Activated T-cell treated with anti-CD3 and anti-CD28 coated beads, Interleukin-2, amount 50 U/mL, for 4 hours (primary cell): ENCODE measurements at regions not wholly inside any gene's neighbourhood (a gene's known extent, or its start where the extent isn't known, plus 50 kb on each side); places are given as distances from the start of the nearest gene placed in this dataset.

Experiments
- ATAC-seq, 2 donors: fragments of 200-7000 bp; cut with Tn5 transposase; one replicate each; pipeline ENCODE4 v1.10.0; 2021
- DNase-seq: peaks from one replicate; pipeline ENCODE4 v3.0.0-alpha.2; 2020
- H3K27me3 Mint-ChIP-seq: one replicate; pipeline ENCODE4 v1.8.0; 2021; ENCODE audit warnings: low read depth, mixed read lengths
- H3K36me3 Mint-ChIP-seq: one replicate; pipeline ENCODE4 v1.8.0; 2022; ENCODE audit warnings: mixed read lengths; ENCODE audit not compliant: insufficient read depth
- H3K4me1 Mint-ChIP-seq: one replicate; pipeline ENCODE4 v1.8.0; 2021; ENCODE audit warnings: low read depth, mixed read lengths
- H3K4me3 Mint-ChIP-seq: one replicate; pipeline ENCODE4 v1.8.0; 2021; ENCODE audit warnings: mild to moderate bottlenecking, moderate library complexity, mixed read lengths
- H3K9me3 Mint-ChIP-seq: one replicate; pipeline ENCODE4 v1.8.0; 2021; ENCODE audit warnings: mixed read lengths

- H3K36me3 Mint-ChIP-seq, result no peaks in the 10 kb centered on the region
- DNase-seq, result no peak
- H3K27me3 Mint-ChIP-seq, result peaks cover 1% of the 10 kb centered on the region
- H3K9me3 Mint-ChIP-seq, result no peaks in the 10 kb centered on the region
- no peak for ATAC-seq
- H3K4me1 Mint-ChIP-seq, result no peaks in the 10 kb centered on the region
- no peak overlapping the region for H3K4me3 Mint-ChIP-seq
Measured at GRCh38 chr17:72038427-72038826, 82.4 kb upstream of the SOX9 start.

- H3K4me3 Mint-ChIP-seq, result no peak overlapping the region
- H3K9me3 Mint-ChIP-seq, result no peaks in the 10 kb centered on the region
- H3K36me3 Mint-ChIP-seq, result no peaks in the 10 kb centered on the region
- peaks cover 6% of the 10 kb centered on the region for H3K27me3 Mint-ChIP-seq
- ATAC-seq (no peak), DNase-seq (no peak)
- no peaks in the 10 kb centered on the region for H3K4me1 Mint-ChIP-seq
Measured at GRCh38 chr17:72039490-72039889, 81.3 kb upstream of the SOX9 start.

GRCh38 chr17:72046178-72046577, 74.6 kb upstream of the SOX9 start:
- Mint-ChIP-seq H3K9me3 (peaks cover 7% of the 10 kb centered on the region), H3K4me1 (no peaks in the 10 kb centered on the region), H3K27me3 (peaks cover 4% of the 10 kb centered on the region), H3K36me3 (no peaks in the 10 kb centered on the region), H3K4me3 (no peak overlapping the region)
- DNase-seq (no peak), ATAC-seq (no peak)

GRCh38 chr17:72046643-72047612, 73.9 kb upstream of the SOX9 start:
- no peak for DNase-seq
- no peaks in the 10 kb centered on the region for H3K36me3 Mint-ChIP-seq
- no peak overlapping the region for H3K4me3 Mint-ChIP-seq
- H3K27me3 Mint-ChIP-seq, result peaks cover 4% of the 10 kb centered on the region
- no peaks in the 10 kb centered on the region for H3K4me1 Mint-ChIP-seq
- ATAC-seq, result no peak
- peaks cover 10% of the 10 kb centered on the region for H3K9me3 Mint-ChIP-seq

GRCh38 chr17:72049914-72050313, 70.9 kb upstream of the SOX9 start:
- Mint-ChIP-seq H3K9me3 (peaks cover 10% of the 10 kb centered on the region), H3K36me3 (no peaks in the 10 kb centered on the region)

GRCh38 chr17:72053036-72053435, 67.8 kb upstream of the SOX9 start:
- Mint-ChIP-seq H3K36me3 (no peaks in the 10 kb centered on the region), H3K4me1 (no peaks in the 10 kb centered on the region), H3K9me3 (peaks cover 10% of the 10 kb centered on the region), H3K4me3 (no peak overlapping the region), H3K27me3 (peaks cover 1% of the 10 kb centered on the region)
- ATAC-seq (no peak), DNase-seq (no peak)

More at GRCh38 chr17:72049914-72050313, 70.9 kb upstream of the SOX9 start:
- Mint-ChIP-seq H3K27me3 (peaks cover 1% of the 10 kb centered on the region), H3K4me3 (no peak overlapping the region), H3K4me1 (no peaks in the 10 kb centered on the region)
- ATAC-seq (no peak), DNase-seq (no peak)

- peaks cover 1% of the 10 kb centered on the region for H3K27me3 Mint-ChIP-seq
- H3K4me3 Mint-ChIP-seq, result no peak overlapping the region
- H3K36me3 Mint-ChIP-seq, result no peaks in the 10 kb centered on the region
- DNase-seq (no peak), ATAC-seq (no peak)
- H3K4me1 Mint-ChIP-seq, result no peaks in the 10 kb centered on the region
- peaks cover 10% of the 10 kb centered on the region for H3K9me3 Mint-ChIP-seq
Measured at GRCh38 chr17:72053449-72053848, 67.4 kb upstream of the SOX9 start.

- Mint-ChIP-seq H3K9me3 (peaks cover 4% of the 10 kb centered on the region), H3K4me1 (no peaks in the 10 kb centered on the region), H3K27me3 (peaks cover 1% of the 10 kb centered on the region), H3K36me3 (no peaks in the 10 kb centered on the region), H3K4me3 (no peak overlapping the region)
- DNase-seq, result no peak
- no peak for ATAC-seq
Measured at GRCh38 chr17:72056155-72056554, 64.7 kb upstream of the SOX9 start.

GRCh38 chr17:72056727-72057290, 64.0 kb upstream of the SOX9 start:
- Mint-ChIP-seq H3K4me1 (no peaks in the 10 kb centered on the region), H3K36me3 (no peaks in the 10 kb centered on the region), H3K27me3 (peaks cover 1% of the 10 kb centered on the region), H3K4me3 (no peak overlapping the region), H3K9me3 (no peaks in the 10 kb centered on the region)
- DNase-seq (no peak), ATAC-seq (no peak)

- Mint-ChIP-seq H3K4me1 (no peaks in the 10 kb centered on the region), H3K36me3 (no peaks in the 10 kb centered on the region), H3K27me3 (no peaks in the 10 kb centered on the region), H3K4me3 (no peak overlapping the region), H3K9me3 (no peaks in the 10 kb centered on the region)
- ATAC-seq (no peak), DNase-seq (no peak)
Measured at GRCh38 chr17:72060084-72060483, 60.7 kb upstream of the SOX9 start.

GRCh38 chr17:72063262-72063661, 57.6 kb upstream of the SOX9 start:
- peaks cover 6% of the 10 kb centered on the region for H3K9me3 Mint-ChIP-seq
- no peaks in the 10 kb centered on the region for H3K36me3 Mint-ChIP-seq
- H3K4me3 Mint-ChIP-seq, result no peak overlapping the region
- ATAC-seq, result no peak
- DNase-seq, result no peak
- no peaks in the 10 kb centered on the region for H3K4me1 Mint-ChIP-seq
- peaks cover 4% of the 10 kb centered on the region for H3K27me3 Mint-ChIP-seq

GRCh38 chr17:72063756-72064450, 56.9 kb upstream of the SOX9 start:
- Mint-ChIP-seq H3K9me3 (peaks cover 6% of the 10 kb centered on the region), H3K27me3 (peaks cover 4% of the 10 kb centered on the region), H3K4me3 (no peak overlapping the region), H3K4me1 (no peaks in the 10 kb centered on the region), H3K36me3 (no peaks in the 10 kb centered on the region)
- ATAC-seq, result no peak
- DNase-seq, result no peak

GRCh38 chr17:72064606-72065193, 56.1 kb upstream of the SOX9 start:
- ATAC-seq, result no peak
- H3K4me3 Mint-ChIP-seq, result no peak overlapping the region
- H3K27me3 Mint-ChIP-seq, result peaks cover 4% of the 10 kb centered on the region
- H3K4me1 Mint-ChIP-seq, result no peaks in the 10 kb centered on the region
- no peak for DNase-seq
- H3K9me3 Mint-ChIP-seq, result peaks cover 6% of the 10 kb centered on the region
- H3K36me3 Mint-ChIP-seq, result no peaks in the 10 kb centered on the region

GRCh38 chr17:72065556-72065955, 55.3 kb upstream of the SOX9 start:
- H3K27me3 Mint-ChIP-seq, result peaks cover 4% of the 10 kb centered on the region
- peaks cover 6% of the 10 kb centered on the region for H3K9me3 Mint-ChIP-seq
- no peak for ATAC-seq

More at GRCh38 chr17:72065556-72065955, 55.3 kb upstream of the SOX9 start:
- no peak for DNase-seq
- no peak overlapping the region for H3K4me3 Mint-ChIP-seq
- no peaks in the 10 kb centered on the region for H3K36me3 Mint-ChIP-seq
- no peaks in the 10 kb centered on the region for H3K4me1 Mint-ChIP-seq
